ENCODE measurements at regions not wholly inside any gene's neighbourhood (a gene's known extent, or its start where the extent isn't known, plus 50 kb on each side); places are given as distances from the start of the nearest gene placed in this dataset.
A peak's percentile ranks its signal among the peaks of the same experiment; 100 is the strongest.

GRCh38 chr15:92305343-92305742 is 88.3 kb upstream of the ST8SIA2 start:
- DNase-seq, result no peak

- no peak for DNase-seq
Measured at GRCh38 chr15:92306663-92307062, 87.0 kb upstream of the ST8SIA2 start.

- no peak for DNase-seq
Measured at GRCh38 chr15:92315144-92315543, 78.5 kb upstream of the ST8SIA2 start.

GRCh38 chr15:92315595-92316211 is 78.0 kb upstream of the ST8SIA2 start:
- DNase-seq, result no peak

- no peak for DNase-seq
Measured at GRCh38 chr15:92316586-92317295, 76.9 kb upstream of the ST8SIA2 start.

- DNase-seq, result no peak
Measured at GRCh38 chr15:92320012-92320699, 73.5 kb upstream of the ST8SIA2 start.

GRCh38 chr15:92322566-92323355 is 70.9 kb upstream of the ST8SIA2 start:
- DNase-seq, result no peak

- DNase-seq, result peak; percentile 64
Measured at GRCh38 chr15:92323525-92323924, 70.2 kb upstream of the ST8SIA2 start.

GRCh38 chr15:92324101-92324963 is 69.3 kb upstream of the ST8SIA2 start:
- peak; percentile 76 for DNase-seq

- no peak for DNase-seq
Measured at GRCh38 chr15:92326236-92326635, 67.4 kb upstream of the ST8SIA2 start.

GRCh38 chr15:92327033-92327432 is 66.6 kb upstream of the ST8SIA2 start:
- no peak for DNase-seq

GRCh38 chr15:92328207-92328606 is 65.5 kb upstream of the ST8SIA2 start:
- no peak for DNase-seq

- no peak for DNase-seq
Measured at GRCh38 chr15:92332125-92332899, 61.4 kb upstream of the ST8SIA2 start.

GRCh38 chr15:92333709-92334108 is 60.0 kb upstream of the ST8SIA2 start:
- no peak for DNase-seq

GRCh38 chr15:92336419-92336987 is 57.2 kb upstream of the ST8SIA2 start:
- no peak for DNase-seq

- DNase-seq, result no peak
Measured at GRCh38 chr15:92339361-92339760, 54.3 kb upstream of the ST8SIA2 start.

Data from COR-L47 (cell line).